SK-N-SH (cell line): ENCODE measurements at regions not wholly inside any gene's neighbourhood (a gene's known extent, or its start where the extent isn't known, plus 50 kb on each side); places are given as distances from the start of the nearest gene placed in this dataset.

Source experiments
- CTCF ChIA-PET: fragments of 300-600, 350-600 bp; formaldehyde crosslinking; extraction: SDS; loops from one replicate; lab custom pipeline; 2021; lab: Yijun Ruan, JAX
- POLR2A ChIA-PET: fragments of 350-600 bp; sonication (Branson Sonifier 250); formaldehyde crosslinking; extraction: SDS; loops from one replicate; lab custom pipeline; 2020; ENCODE audit warnings: antibody characterized with exemption, inconsistent platforms; lab: Yijun Ruan, JAX
- DNase-seq: peaks from one replicate; pipeline ENCODE4 v3.0.0; 2012
- H2AFZ ChIP-seq: fragments of 200-600 bp; sonication (generic); 2 replicates; pipeline ENCODE4 v1.8.1; 2016; ENCODE audit warnings: antibody characterized with exemption, mild to moderate bottlenecking, low read depth
- H3F3A ChIP-seq: fragments of 200-600 bp; sonication (generic); replicated peaks from 2 replicates; pipeline ENCODE3; 2016; ENCODE audit warnings: antibody characterized with exemption, mild to moderate bottlenecking; ENCODE audit not compliant: insufficient read depth
- H3K27ac ChIP-seq, 2 experiments: fragments of 200-500 bp in 1 of 2; fragments of 200-600 bp in 1 of 2; sonication (Bioruptor generic) in 1 of 2; sonication (generic), shearing (Covaris generic) in 1 of 2; 2 replicates each; pipeline versions ENCODE4 v1.5.1 to v1.6.1; 2014 to 2016; ENCODE audit warnings: low read depth in 2 of 2, inconsistent platforms in 1 of 2, low read length in 1 of 2, mild to moderate bottlenecking in 1 of 2, mixed read lengths in 1 of 2
- H3K27me3 ChIP-seq: fragments of 200-600 bp; sonication (generic), shearing (Covaris generic); 2 replicates; pipeline ENCODE4 v1.6.1; 2016; ENCODE audit warnings: mixed run types; ENCODE audit not compliant: insufficient read depth
- H3K36me3 ChIP-seq, 2 experiments: fragments of 200-500 bp in 1 of 2; fragments of 200-600 bp in 1 of 2; sonication (Bioruptor generic) in 1 of 2; sonication (generic) in 1 of 2; replicated peaks in 1 of 2; 2 replicates each; pipeline versions ENCODE3 to v1.5.1; 2014 to 2016; ENCODE audit warnings: low read length in 1 of 2, mild to moderate bottlenecking in 1 of 2; ENCODE audit not compliant: insufficient read depth in 2 of 2, control insufficient read depth in 1 of 2
- H3K4me1 ChIP-seq, 2 experiments: fragments of 200-500 bp in 1 of 2; fragments of 200-600 bp in 1 of 2; sonication (Bioruptor generic) in 1 of 2; sonication (generic), shearing (Covaris generic) in 1 of 2; 2 replicates each; pipeline versions ENCODE4 v1.5.1 to v1.6.1; 2014 to 2016; ENCODE audit warnings: low read depth in 1 of 2, low read length in 1 of 2, mixed run types in 1 of 2; ENCODE audit not compliant: insufficient read depth in 2 of 2, control insufficient read depth in 1 of 2
- H3K4me2 ChIP-seq: fragments of 200-600 bp; sonication (generic), shearing (Covaris generic); 2 replicates; pipeline ENCODE4 v1.6.1; 2017; ENCODE audit warnings: mixed run types
- H3K4me3 ChIP-seq, 2 experiments: fragments of 200-500 bp in 1 of 2; fragments of 200-600 bp in 1 of 2; sonication (Bioruptor generic) in 1 of 2; sonication (generic), shearing (Covaris generic) in 1 of 2; 2 replicates each; pipeline versions ENCODE4 v1.5.1 to v1.8.1; 2014 to 2016; ENCODE audit warnings: low read depth in 2 of 2, inconsistent platforms in 1 of 2, low read length in 1 of 2, mild to moderate bottlenecking in 1 of 2, mixed read lengths in 1 of 2, moderate library complexity in 1 of 2
- H3K79me2 ChIP-seq: fragments of 200-600 bp; sonication (generic); 2 replicates; pipeline ENCODE4 v1.8.1; 2017; ENCODE audit warnings: mild to moderate bottlenecking; ENCODE audit not compliant: insufficient read depth
- H3K9ac ChIP-seq: fragments of 200-600 bp; sonication (generic); 2 replicates; pipeline ENCODE4 v1.6.1; 2017; ENCODE audit warnings: mixed run types
- H3K9me2 ChIP-seq: fragments of 200-600 bp; sonication (generic); 2 replicates; pipeline ENCODE4 v1.6.1; 2017; ENCODE audit warnings: mixed run types
- H3K9me3 ChIP-seq: fragments of 200-600 bp; sonication (generic); 2 replicates; pipeline ENCODE4 v1.6.1; 2017; ENCODE audit warnings: mixed run types, mild to moderate bottlenecking, moderate library complexity
- H4K20me1 ChIP-seq: fragments of 200-600 bp; sonication (generic); 2 replicates; pipeline ENCODE4 v1.6.1; 2017; ENCODE audit warnings: mild to moderate bottlenecking, mixed run types; ENCODE audit not compliant: insufficient read depth
- CTCF ChIP-seq: fragments of 200-600 bp; sonication (generic); IDR thresholded peaks from 2 replicates; pipeline ENCODE4 v1.6.1; 2017; ENCODE audit warnings: antibody characterized with exemption, mild to moderate bottlenecking, moderate library complexity
- ELF1 ChIP-seq: IDR thresholded peaks from 2 replicates; pipeline ENCODE4 v1.4.0; 2012
- EP300 ChIP-seq, 2 experiments: IDR thresholded peaks; 2 replicates each; pipeline versions ENCODE4 v1.4.0 to v1.6.1; 2012; ENCODE audit warnings: borderline replicate concordance in 1 of 2, low read depth in 1 of 2, low read length in 1 of 2
- EZH2phosphoT487 ChIP-seq: fragments of 200-600 bp; sonication (generic); IDR thresholded peaks from 2 replicates; pipeline ENCODE4 v1.6.1; 2017; ENCODE audit warnings: low read depth, mixed run types, mild to moderate bottlenecking, antibody characterized with exemption, moderate library complexity, borderline replicate concordance
- FOSL2 ChIP-seq: IDR thresholded peaks from 2 replicates; pipeline ENCODE4 v1.4.0; 2012; ENCODE audit warnings: low read depth, mild to moderate bottlenecking, moderate library complexity, borderline replicate concordance
- FOXM1 ChIP-seq: IDR thresholded peaks from 2 replicates; pipeline ENCODE4 v1.4.0; 2012; ENCODE audit warnings: low read depth, mild to moderate bottlenecking
- GABPA ChIP-seq: IDR thresholded peaks from 2 replicates; pipeline ENCODE4 v1.4.0; 2012; ENCODE audit warnings: low read depth, mild to moderate bottlenecking
- IRF3 ChIP-seq: fragments of 150-350 bp; IDR thresholded peaks from 2 replicates; pipeline ENCODE4 v1.6.1; 2016; ENCODE audit warnings: mild to moderate bottlenecking, low read depth, low read length
- JUND ChIP-seq: IDR thresholded peaks from 2 replicates; pipeline ENCODE4 v1.4.0; 2012
- NFIC ChIP-seq: IDR thresholded peaks from 2 replicates; pipeline ENCODE4 v1.4.0; 2012; ENCODE audit warnings: borderline replicate concordance
- NRF1 ChIP-seq: IDR thresholded peaks from 2 replicates; pipeline ENCODE4 v1.6.1; 2012; ENCODE audit warnings: low read depth, mild to moderate bottlenecking, low read length
- PBX3 ChIP-seq: IDR thresholded peaks from 2 replicates; pipeline ENCODE4; 2012
- REST ChIP-seq: IDR thresholded peaks from 2 replicates; pipeline ENCODE4 v1.6.1; 2012; ENCODE audit warnings: mild to moderate bottlenecking, low read depth, low read length, moderate library complexity
- RFX5 ChIP-seq: IDR thresholded peaks from 2 replicates; pipeline ENCODE4 v1.6.1; 2012; ENCODE audit warnings: mild to moderate bottlenecking, improper control_type of control experiment, low read length
- RXRA ChIP-seq: IDR thresholded peaks from 2 replicates; pipeline ENCODE4 v1.4.0; 2012; ENCODE audit warnings: low read depth, mild to moderate bottlenecking, borderline replicate concordance
- TEAD4 ChIP-seq: IDR thresholded peaks from 2 replicates; pipeline ENCODE4 v1.4.0; 2012; ENCODE audit warnings: mild to moderate bottlenecking, borderline replicate concordance; ENCODE audit not compliant: insufficient read depth
- YY1 ChIP-seq: IDR thresholded peaks from 2 replicates; pipeline ENCODE4 v1.4.0; 2012; ENCODE audit warnings: low read depth, mild to moderate bottlenecking
- WGBS: methylation state at CpG from one replicate; pipeline ENCODE4 v1.1.6; 2017; ENCODE audit warnings: low lambda C conversion rate; 5-methylcytosine and 5-hydroxymethylcytosine counted together
- TF ChIP-seq, protein P1 (sequence below): IDR thresholded peaks from 2 replicates; pipeline ENCODE4 v1.4.0; 2012; ENCODE audit warnings: low read depth, borderline replicate concordance

DNA sequence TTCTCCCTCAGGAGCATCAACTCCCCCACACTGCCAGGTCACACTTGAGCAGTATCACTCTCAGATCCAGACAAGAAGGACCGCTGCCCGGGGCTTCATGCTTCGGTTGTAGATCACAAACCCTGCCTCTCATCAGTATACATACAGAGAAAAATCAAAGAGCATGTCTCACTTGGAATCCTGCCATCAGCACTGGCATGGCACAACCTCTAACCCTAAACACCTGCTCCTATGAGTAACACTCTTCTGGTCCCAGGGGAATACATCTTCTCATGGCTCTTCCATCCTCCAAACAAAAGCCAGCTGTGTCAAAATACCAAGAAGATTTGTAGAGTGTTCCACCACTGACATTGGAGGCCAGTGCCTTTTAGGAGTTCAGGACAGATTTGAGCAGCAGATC lies 84.8 kb upstream of the MIER3 start:
- Histone ChIP-seq H3K79me2 (no peaks in the 10 kb centered on the region), H3K36me3 (no peaks in the 10 kb centered on the region), H3K9ac (no peak overlapping the region), H3K9me3 (no peaks in the 10 kb centered on the region), H3K27ac (no peak overlapping the region), H3K4me1 (no peaks in the 10 kb centered on the region), H3F3A (no peaks in the 10 kb centered on the region), H2AFZ (no peak overlapping the region), H3K9me2 (no peaks in the 10 kb centered on the region), H3K4me2 (no peak overlapping the region), H3K4me3 (no peak overlapping the region), H4K20me1 (no peaks in the 10 kb centered on the region), H3K27me3 (no peaks in the 10 kb centered on the region)
- CTCF ChIA-PET: no interaction called here
- no peak for TF ChIP-seq NRF1
- no peak for TF ChIP-seq YY1
- no peak for TF ChIP-seq CTCF
- TF ChIP-seq EZH2phosphoT487: no peak
- no peak for TF ChIP-seq JUND
- no peak for TF ChIP-seq TEAD4
- no peak for TF ChIP-seq NFIC
- no peak for TF ChIP-seq RFX5
- TF ChIP-seq FOSL2: no peak
- no peak for TF ChIP-seq GABPA
- no peak for TF ChIP-seq RXRA
- TF ChIP-seq PBX3: no peak
- TF ChIP-seq IRF3: no peak
- no peak for DNase-seq
- POLR2A ChIA-PET: no interaction called here
- WGBS: 64% methylated on average over 3 of the region's 3 CpGs

DNA sequence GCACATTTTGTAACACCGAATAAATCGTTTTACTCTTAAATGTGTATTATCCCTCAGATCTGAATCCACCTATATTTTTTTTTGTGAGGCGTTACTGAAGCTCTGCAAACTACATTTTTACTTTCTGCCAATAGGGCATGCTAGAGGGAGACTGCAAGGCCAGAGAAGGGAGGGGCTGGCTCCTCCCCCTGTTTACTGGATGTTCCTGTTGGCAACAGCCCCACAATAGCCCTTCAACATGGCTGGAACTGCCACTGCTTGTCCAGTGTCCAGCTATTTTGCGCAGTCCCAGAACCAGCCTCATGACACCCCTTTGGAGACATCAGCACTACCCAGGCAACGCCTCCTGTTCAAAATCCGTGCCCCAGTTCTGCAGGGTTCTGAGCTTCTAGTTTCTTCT lies 85.4 kb upstream of the MIER3 start:
- Histone ChIP-seq H3K4me1 (no peaks in the 10 kb centered on the region), H3K27me3 (no peaks in the 10 kb centered on the region), H3K27ac (no peak overlapping the region), H3K9ac (no peak overlapping the region), H3K79me2 (no peaks in the 10 kb centered on the region), H2AFZ (no peak overlapping the region), H3K9me3 (no peaks in the 10 kb centered on the region), H3K36me3 (no peaks in the 10 kb centered on the region), H3K4me2 (no peak overlapping the region), H3K9me2 (no peaks in the 10 kb centered on the region), H3K4me3 (no peak overlapping the region), H3F3A (no peaks in the 10 kb centered on the region), H4K20me1 (no peaks in the 10 kb centered on the region)
- 79% methylated on average over 6 of the region's 6 CpGs for whole genome bisulfite sequencing
- DNase-seq: peak; percentile 15
- ChIA-PET CTCF (no interaction called here), POLR2A (interaction anchor here (0.7 kb wide), 1 partner anchor 23 kb away, joined by 3 read pairs; no protein-coding TSS in a partner anchor)
- TF ChIP-seq, protein P1, sequence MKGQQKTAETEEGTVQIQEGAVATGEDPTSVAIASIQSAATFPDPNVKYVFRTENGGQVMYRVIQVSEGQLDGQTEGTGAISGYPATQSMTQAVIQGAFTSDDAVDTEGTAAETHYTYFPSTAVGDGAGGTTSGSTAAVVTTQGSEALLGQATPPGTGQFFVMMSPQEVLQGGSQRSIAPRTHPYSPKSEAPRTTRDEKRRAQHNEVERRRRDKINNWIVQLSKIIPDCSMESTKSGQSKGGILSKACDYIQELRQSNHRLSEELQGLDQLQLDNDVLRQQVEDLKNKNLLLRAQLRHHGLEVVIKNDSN: no peak
- TF ChIP-seq NFIC (no peak), JUND (no peak), CTCF (no peak), FOXM1 (no peak), YY1 (no peak), EP300 (IDR thresholded peaks at IDR 0.05; ENCODE audit: borderline replicate concordance in 1 of 2, low read depth in 1 of 2, low read length in 1 of 2) (no peak), ELF1 (no peak), GABPA (no peak), REST (no peak)
